ENCODE measurements at regions not wholly inside any gene's neighbourhood (a gene's known extent, or its start where the extent isn't known, plus 50 kb on each side); places are given as distances from the start of the nearest gene placed in this dataset.

DNA sequence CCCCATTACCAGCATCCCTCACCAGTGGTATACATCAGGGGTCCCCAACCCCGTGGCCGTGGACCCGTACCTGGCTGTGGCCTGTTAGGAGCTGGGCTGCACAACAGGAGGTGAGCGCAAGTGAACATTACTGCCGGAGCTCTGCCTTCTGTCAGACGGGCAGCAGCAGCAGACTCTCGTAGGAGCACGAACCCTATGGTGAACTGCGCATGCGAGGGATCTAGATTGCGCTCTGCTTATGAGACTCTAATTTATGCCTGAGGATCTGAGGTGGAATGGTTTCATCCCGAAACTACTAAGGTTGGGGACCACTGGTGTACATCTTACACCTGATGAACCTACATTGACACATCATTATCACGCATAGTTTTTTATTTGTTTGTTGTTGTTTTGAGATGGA, 52.8 kb upstream of the DHX15 start:
- TF ChIP-seq GATA3 (IDR thresholded peaks at IDR 0.05; ENCODE audit: low read depth, low read length) (no peak), GATA2 (IDR thresholded peaks at IDR 0.05; ENCODE audit: low read depth, low read length) (no peak)

DNA sequence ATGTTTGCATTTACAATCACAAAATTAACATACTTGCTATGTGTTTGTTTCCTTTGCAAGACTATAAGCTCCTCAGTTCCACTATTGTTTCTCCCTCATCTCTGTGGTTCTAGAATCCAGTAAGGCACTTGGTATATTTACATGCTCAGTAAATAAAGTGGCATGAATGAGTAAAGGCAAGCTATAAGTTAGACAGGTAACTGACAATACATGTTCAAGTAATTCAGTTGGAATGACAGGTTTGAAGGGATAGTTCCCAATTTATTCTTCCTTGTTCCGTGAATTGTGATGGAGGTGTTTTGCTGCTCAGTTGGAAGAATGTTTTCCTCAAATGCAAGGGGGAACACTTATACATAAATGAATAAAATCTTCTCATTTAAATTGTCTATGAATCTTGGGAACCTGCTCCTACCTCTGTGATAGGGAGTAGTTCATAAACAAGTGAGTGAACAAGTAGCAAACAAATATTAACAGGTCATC, 54.1 kb upstream of the DHX15 start:
- TF ChIP-seq GATA2 (IDR thresholded peaks at IDR 0.05; ENCODE audit: low read depth, low read length) (no peak), GATA3 (IDR thresholded peaks at IDR 0.05; ENCODE audit: low read depth, low read length) (no peak)

DNA sequence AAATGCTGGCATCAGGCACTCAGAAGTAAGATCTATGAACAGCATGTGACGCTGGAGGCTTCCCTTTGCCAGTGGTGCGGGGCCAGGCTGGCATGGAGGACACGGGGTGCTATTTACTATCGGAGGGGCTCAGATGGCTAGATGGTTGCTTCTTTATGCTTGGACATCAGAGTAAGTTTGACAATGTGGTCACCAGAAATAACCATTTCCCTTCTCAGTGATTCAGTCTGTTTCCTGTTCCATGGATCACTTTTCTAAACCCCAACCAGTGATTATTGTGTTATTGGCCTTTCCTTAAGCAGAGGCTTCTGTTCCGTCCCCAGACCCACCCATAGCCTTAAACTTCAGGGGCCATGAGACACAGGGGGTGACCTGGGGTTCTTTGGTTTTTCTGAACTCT, 55.4 kb upstream of the DHX15 start:
- no peak for TF ChIP-seq GATA3 (IDR thresholded peaks at IDR 0.05; ENCODE audit: low read depth, low read length)
- no peak for TF ChIP-seq GATA2 (IDR thresholded peaks at IDR 0.05; ENCODE audit: low read depth, low read length)

DNA sequence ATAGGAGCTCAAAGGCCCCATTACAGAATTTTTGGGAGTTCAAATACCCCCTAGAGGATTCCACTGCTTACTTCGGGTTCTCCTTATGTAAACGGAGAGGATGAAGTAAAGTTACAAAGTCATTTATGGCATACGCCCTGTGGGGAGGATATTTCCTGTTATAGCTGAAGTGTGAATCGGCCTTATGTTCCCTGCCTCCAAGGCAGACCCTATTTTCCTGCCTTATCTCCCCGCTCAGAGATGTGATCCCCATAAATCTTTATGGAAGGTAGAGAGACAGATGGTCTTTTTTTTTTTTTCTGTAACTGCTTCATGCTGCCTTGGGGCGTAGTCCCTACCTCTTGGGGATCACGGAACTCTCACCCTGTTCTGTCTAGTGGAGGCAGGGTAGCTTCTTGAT, 56.0 kb upstream of the DHX15 start:
- no peak for TF ChIP-seq GATA2 (IDR thresholded peaks at IDR 0.05; ENCODE audit: low read depth, low read length)
- TF ChIP-seq GATA3 (IDR thresholded peaks at IDR 0.05; ENCODE audit: low read depth, low read length), result no peak

DNA sequence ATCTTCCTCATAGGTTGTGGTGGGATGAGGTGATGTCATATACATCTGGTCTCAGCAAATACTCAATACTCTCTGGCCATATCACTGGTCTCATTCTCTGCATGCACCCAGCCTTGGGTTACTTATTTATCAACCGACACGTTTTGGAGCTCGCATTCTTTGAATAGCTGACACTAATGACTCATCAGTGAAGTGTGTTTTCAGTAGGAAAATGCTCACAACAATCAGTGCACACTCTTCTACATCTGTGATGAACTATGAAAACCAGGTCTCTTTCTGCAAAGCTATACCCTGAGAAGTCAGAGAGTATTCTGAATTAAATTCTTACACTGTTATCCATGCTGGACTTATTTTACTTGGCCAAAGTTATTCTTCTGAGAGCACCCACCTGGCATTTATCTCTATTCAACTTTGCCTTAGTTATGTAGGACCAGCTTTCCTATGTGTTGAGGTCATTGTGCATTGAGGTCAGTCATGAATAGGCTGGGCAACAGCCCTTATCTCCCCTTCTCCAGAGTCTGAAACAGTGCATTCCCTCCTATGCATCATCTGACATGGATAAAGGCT, 58.7 kb upstream of the DHX15 start:
- TF ChIP-seq GATA3 (IDR thresholded peaks at IDR 0.05; ENCODE audit: low read depth, low read length) (no peak), GATA2 (IDR thresholded peaks at IDR 0.05; ENCODE audit: low read depth, low read length) (no peak)

DNA sequence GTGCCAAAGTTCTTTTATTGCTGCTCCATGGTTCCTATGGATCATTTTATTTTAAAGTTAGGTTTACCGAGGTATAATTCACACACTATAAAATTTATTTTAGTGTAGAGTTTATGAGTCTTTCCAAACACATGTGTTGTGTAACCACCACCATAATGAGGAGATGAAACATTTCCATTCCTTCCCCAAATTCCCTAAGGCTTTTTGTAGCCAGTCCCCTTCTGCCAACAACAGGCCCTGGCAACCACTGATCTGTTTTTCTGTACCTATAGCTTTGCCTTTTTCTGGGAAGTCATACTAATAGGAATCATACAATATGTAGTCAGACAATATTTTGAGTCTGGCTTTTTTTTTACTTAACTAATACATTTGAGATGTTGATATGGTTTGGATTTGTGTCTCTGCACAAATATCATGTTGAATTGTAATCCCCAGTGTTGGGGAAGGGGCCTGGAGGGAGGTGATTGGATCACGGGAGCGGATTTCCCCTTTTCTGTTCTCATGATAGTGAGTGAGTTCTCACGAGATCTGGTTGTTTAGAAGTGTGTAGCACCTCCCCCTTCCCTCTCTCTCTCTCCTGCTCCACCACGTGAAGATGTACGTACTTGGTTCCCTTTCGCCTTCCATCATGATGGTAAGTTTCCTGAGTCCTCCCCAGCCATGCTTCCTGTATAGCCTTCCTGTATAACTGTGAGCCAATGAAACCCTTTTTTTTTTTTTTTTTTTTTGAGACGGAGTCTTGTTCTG, 59.6 kb upstream of the DHX15 start:
- no peak for TF ChIP-seq GATA3 (IDR thresholded peaks at IDR 0.05; ENCODE audit: low read depth, low read length)
- no peak for TF ChIP-seq GATA2 (IDR thresholded peaks at IDR 0.05; ENCODE audit: low read depth, low read length)

DNA sequence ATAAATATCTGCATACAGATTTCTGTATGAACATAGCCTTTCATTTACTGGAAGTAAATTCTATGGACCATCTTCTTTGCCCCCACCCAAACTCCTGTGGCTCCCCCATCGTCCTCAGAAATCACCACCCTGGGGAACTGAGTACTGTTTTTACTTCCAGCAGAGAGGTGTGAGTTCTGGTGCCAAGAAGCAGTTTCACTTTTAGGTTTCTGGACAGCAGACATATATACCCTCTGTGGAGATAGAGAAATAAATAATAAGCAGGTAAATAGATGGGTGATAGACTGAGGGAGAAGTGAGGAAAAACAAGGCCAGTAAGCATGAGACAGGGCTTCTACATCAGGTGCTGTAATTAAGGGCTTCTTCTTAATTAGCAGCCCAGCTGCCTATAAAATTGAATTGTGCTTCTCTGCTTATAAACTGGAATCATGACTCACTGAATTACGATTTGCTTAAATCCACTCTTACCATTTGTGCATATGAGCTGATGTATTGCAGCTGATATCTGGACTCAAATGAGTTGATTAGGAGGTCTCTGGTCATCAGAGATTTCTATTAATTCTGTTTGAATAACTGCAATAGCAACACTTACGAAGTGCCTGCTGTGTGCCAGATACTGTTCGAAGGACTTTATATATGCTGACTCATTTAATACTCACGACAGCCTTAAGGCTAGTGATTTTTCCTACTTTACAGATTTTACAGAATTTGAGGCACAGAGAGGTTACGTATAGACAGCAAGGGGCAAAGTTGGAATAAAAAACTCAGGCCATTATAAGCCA, 60.8 kb upstream of the DHX15 start:
- TF ChIP-seq GATA2 (IDR thresholded peaks at IDR 0.05; ENCODE audit: low read depth, low read length) (no peak), GATA3 (IDR thresholded peaks at IDR 0.05; ENCODE audit: low read depth, low read length) (no peak)

DNA sequence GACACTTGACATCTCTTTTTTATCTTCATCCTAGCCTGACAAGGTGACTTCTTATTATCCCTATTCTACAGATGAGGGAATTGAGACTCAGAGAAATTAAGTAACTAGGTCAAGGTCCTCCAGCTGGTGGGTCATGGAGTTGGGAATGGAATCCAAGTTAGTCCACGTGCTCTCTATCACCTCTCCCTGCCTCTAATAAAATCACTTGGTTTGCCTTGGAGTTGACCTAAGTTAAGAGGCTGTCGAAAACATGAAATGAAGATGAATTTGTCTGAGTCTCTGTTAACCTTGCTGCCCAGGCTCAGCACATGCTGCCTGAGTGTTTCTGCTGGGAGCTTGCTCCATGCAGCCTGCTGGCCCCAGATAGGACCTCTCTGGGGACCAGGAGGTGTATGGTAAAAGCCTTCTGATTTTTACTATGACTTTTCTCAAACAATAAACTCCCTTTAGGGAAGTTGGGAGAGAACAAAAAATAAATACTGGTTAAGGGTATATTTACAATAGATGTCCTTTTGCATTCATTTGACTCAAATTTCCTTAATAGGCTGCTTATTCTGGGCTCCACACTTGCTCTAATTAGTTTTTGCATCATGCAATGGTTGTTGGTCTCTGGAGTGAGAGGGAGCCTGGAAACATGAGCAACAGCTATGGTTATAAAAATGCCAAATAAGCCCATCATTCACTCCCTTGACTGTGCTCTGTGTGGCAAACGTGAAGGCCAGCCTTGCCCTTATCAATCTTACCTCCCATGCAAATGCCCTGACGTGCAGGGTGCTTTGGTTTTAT, 61.6 kb upstream of the DHX15 start:
- TF ChIP-seq GATA3 (IDR thresholded peaks at IDR 0.05; ENCODE audit: low read depth, low read length), result no peak
- no peak for TF ChIP-seq GATA2 (IDR thresholded peaks at IDR 0.05; ENCODE audit: low read depth, low read length)

DNA sequence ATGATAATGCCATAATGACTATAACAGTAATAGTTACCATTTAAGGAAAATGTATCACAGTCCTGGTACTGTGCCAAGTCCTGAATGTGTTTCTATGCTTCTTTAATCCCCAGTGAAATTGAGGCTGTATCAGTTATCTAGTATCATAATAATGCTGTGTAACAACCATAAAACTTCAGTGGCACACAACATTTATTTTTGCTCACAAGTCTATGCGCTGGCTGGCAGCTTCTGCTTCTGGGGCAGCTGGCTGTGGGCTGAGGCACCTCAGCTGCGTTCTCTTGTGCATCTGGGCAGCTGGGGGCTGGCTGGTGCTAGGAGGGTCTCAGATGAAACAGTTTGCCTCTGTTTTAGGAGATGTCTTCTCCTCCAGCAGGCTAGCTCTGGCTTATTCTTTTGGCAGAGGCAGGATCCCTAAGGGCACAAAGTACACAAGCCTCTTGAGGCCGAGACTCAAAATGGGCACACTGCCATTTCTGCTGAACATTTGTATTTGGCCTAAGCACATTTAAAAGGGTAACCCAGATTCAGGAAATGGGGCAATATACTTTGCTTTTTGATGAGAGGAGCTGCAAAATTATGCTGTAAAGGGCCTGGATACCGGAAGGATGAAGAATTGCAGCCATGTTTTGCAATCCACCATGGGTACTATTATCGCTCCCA, 62.6 kb upstream of the DHX15 start:
- no peak for TF ChIP-seq GATA2 (IDR thresholded peaks at IDR 0.05; ENCODE audit: low read depth, low read length)
- no peak for TF ChIP-seq GATA3 (IDR thresholded peaks at IDR 0.05; ENCODE audit: low read depth, low read length)

DNA sequence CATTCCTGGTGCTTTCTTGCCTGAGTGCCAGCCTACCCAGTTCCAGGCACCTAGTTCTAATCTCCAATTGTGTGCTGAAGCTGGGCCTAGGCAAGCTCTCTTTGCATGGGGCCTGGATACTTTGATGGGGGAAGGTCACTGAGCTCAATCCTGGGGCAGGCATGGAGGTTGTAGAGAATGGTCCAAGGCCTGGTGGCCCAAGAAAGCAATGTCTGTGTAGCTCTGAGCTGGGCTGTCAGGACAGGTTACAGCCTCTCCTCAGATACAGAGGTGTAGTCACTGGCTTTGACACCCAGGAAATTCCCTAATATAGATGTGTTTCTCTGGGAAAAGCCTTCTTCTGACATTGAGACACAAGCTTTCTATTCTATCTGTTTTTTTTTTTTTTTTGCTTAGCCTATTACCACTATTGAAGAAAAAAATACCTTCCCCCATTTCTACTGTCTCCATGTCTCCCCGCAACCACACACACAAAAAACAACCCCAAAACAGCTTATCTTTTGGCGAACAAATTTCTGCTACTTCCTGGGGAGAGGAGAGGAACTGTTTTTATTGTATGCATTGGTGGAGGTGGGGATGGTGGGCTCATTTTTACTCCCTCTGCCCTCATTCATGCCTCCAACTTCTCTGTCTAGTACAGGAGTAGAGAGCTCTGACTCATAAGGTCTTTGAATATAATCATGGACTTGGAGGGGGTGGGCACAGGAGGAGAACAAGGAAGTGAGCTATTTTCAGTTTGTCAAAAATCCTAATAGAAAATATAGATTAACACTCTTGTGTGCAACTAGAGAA, 66.7 kb upstream of the DHX15 start:
- TF ChIP-seq GATA2 (IDR thresholded peaks at IDR 0.05; ENCODE audit: low read depth, low read length) (no peak), GATA3 (IDR thresholded peaks at IDR 0.05; ENCODE audit: low read depth, low read length) (no peak)

DNA sequence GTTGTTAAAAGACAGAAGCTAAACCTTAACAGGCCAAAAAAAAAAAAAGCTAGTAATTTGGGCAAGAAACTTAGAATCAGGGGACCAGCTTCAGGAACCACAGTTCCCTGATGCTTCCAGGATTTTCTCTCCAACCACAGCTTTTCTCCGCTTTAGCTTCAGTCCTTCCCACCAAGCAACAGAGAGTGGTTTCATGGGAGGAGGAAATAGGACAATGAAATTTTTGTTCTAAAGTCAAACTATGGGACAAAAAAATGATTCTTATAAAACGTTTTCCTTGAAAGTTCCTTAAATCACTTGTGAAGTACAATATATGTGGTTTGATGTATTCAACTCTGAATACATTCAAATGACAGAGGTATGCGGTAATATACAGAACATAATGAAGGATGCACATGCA, 71.0 kb upstream of the DHX15 start:
- TF ChIP-seq GATA2 (IDR thresholded peaks at IDR 0.05; ENCODE audit: low read depth, low read length) (no peak), GATA3 (IDR thresholded peaks at IDR 0.05; ENCODE audit: low read depth, low read length) (no peak)

DNA sequence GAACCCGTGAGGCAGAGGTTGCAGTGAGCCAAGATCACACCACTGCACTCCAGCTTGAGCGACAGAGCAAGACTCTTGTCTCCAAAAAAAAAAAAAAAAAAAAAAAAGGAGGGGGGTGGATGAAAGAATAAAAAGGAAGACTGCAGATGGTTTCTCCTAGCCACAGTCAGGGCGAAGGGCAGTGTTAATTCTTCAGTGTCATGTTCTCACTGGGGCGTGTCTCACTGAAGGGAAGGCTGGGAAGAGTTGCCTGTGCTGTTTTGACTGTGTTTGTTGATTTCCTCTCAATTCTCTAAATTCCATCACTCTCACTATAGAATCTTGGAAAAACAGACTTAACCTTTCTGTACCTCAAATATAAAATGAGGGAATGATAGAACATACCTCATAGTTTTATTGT, 71.6 kb upstream of the DHX15 start:
- no peak for TF ChIP-seq GATA2 (IDR thresholded peaks at IDR 0.05; ENCODE audit: low read depth, low read length)
- TF ChIP-seq GATA3 (IDR thresholded peaks at IDR 0.05; ENCODE audit: low read depth, low read length), result no peak

DNA sequence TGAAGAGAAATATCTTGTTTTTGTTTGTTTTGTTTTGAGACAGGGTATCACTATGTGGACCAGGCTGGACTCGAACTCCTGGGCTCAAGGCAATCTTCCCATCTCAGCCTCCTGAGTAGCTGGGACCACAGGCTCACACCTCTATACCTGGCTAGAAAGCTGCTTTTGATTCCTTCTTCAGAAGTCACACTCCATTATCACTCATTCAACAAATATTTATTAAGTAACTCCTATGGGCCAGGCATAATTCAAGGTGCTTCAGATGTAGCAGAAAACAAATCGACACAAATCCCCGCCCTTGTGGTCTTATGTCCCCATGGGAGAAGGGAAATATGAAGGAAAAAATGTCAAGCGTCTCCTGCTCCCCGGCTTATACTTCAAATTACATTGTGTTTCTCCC, 72.6 kb upstream of the DHX15 start:
- no peak for TF ChIP-seq GATA3 (IDR thresholded peaks at IDR 0.05; ENCODE audit: low read depth, low read length)
- TF ChIP-seq GATA2 (IDR thresholded peaks at IDR 0.05; ENCODE audit: low read depth, low read length), result no peak
